Thymus (tissue), 11 donors: ENCODE measurements at regions not wholly inside any gene's neighbourhood (a gene's known extent, or its start where the extent isn't known, plus 50 kb on each side); places are given as distances from the start of the nearest gene placed in this dataset.

Experiments used
- DNase-seq, 9 donors: peaks; one replicate each; pipeline ENCODE4 v3.0.0-alpha.2; 2013; ENCODE audit warnings: low spot score in 9 of 9, low read depth in 6 of 9, missing footprints in 1 of 9
- H3K27ac ChIP-seq, 2 donors: one replicate each; pipeline ENCODE4 v1.5.1; 2013; ENCODE audit warnings: control low read depth in 1 of 2, low read depth in 1 of 2, low read length in 1 of 2, mild to moderate bottlenecking in 1 of 2, moderate library complexity in 1 of 2
- H3K27me3 ChIP-seq, 2 donors: one replicate each; pipeline ENCODE4 v1.5.1; 2013; ENCODE audit warnings: low read length in 1 of 2; ENCODE audit not compliant: control insufficient read depth in 2 of 2, insufficient read depth in 1 of 2
- H3K36me3 ChIP-seq, 2 donors: one replicate each; pipeline ENCODE4 v1.5.1; 2013; ENCODE audit warnings: low read length in 1 of 2, mild to moderate bottlenecking in 1 of 2, moderate library complexity in 1 of 2; ENCODE audit not compliant: control insufficient read depth in 2 of 2, insufficient read depth in 2 of 2
- H3K4me1 ChIP-seq, 2 donors: one replicate each; pipeline ENCODE4 v1.5.1; 2013; ENCODE audit warnings: low read length in 2 of 2; ENCODE audit not compliant: control insufficient read depth in 2 of 2, insufficient read depth in 2 of 2
- H3K4me3 ChIP-seq, 2 donors: one replicate each; pipeline ENCODE4 v1.5.1; 2013; ENCODE audit warnings: low read length in 2 of 2, control low read depth in 1 of 2, mild to moderate bottlenecking in 1 of 2
- H3K9me3 ChIP-seq, 2 donors: one replicate each; pipeline ENCODE4 v1.5.1; 2013; ENCODE audit warnings: low read length in 1 of 2, mild to moderate bottlenecking in 1 of 2; ENCODE audit not compliant: control insufficient read depth in 2 of 2, insufficient read depth in 1 of 2
- WGBS: extraction: QIAGEN DNeasy Blood & Tissue Kit; methylation state at CpG from one replicate; pipeline ENCODE4 v1.1.7; 2013; 5-methylcytosine and 5-hydroxymethylcytosine counted together
- donor health status: healthy.

DNA sequence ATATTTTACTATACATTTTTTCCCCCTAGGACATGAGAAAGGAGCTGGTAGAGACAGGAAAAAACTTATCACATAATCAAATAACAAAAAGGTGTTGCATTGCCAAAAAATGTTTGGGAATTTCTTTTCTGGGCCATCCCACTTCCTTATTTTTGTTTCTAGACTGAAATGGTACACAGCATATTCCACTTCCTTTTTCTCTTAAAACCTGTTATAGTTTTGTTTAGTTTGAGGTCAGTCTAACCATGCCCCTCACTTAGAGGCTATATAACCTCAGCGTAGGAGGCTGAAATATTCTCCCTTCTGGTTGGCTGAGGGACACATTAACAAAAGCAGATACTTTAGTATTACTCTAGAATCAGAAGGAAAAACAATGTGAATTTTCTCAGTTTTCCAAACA, 323.9 kb downstream of the GJA1 start:
- H3K4me1 ChIP-seq = no peaks in the 10 kb centered on the region
- WGBS = 51% methylated on average over 1 of the region's 1 CpG

DNA sequence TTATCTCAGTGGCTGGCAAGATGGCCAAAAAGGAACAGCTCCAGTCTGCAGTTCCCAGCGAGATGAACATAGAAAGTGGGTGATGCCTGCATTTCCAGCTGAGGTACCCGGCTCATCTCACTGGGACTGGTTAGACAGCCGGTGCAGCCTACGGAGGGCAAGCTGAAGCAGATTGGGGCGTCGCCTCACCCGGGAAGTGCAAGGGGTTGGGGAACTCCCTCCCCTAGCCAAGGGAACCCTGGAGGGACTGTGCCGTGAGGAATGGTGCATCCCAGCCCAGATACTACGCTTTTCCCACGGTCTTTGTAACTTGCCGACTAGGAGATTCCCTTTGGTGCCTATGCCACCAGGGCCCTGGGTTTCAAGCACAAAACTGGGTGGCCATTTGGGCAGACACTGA, 324.7 kb downstream of the GJA1 start:
- Histone ChIP-seq H3K4me1 (no peaks in the 10 kb centered on the region), H3K27ac (no peak overlapping the region), H3K4me3 (no peak overlapping the region), H3K9me3 (peaks cover 0 to 10% of the 10 kb centered on the region in 2 donors), H3K27me3 (no peaks in the 10 kb centered on the region), H3K36me3 (no peaks in the 10 kb centered on the region)
- WGBS = 92% methylated on average over 11 of the region's 11 CpGs
- DNase-seq = no peak

More for the DNA sequence above, 323.9 kb downstream of the GJA1 start:
- H3K9me3 ChIP-seq = peaks cover 0 to 10% of the 10 kb centered on the region in 2 donors
- no peak for DNase-seq
- H3K4me3 ChIP-seq = no peak overlapping the region
- H3K36me3 ChIP-seq = no peaks in the 10 kb centered on the region
- H3K27ac ChIP-seq = no peak overlapping the region
- no peaks in the 10 kb centered on the region for H3K27me3 ChIP-seq

DNA sequence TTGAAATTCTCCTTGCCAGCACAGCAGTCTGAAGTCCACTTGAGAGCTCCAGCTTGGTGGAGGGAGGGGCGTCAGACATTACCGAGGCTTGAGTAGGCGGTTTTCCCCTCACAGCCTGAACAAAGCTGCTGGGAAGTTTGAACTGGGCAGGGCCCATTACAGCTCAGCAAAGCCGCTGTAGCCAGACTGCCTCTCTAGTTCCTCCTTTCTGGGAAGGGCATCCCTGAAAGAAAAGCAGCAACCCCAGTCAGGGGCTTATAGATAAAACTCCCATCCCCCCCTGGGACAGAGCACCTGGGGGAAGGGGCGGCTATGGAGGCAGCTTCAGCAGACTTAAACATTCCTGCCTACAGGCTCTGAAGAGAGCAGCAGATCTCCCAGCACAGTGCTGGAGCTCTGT, 325.3 kb downstream of the GJA1 start:
- no peak overlapping the region for H3K27ac ChIP-seq
- WGBS = 86% methylated on average over 5 of the region's 5 CpGs
- peak in 1 of 9 donors; percentile 1 for DNase-seq

DNA sequence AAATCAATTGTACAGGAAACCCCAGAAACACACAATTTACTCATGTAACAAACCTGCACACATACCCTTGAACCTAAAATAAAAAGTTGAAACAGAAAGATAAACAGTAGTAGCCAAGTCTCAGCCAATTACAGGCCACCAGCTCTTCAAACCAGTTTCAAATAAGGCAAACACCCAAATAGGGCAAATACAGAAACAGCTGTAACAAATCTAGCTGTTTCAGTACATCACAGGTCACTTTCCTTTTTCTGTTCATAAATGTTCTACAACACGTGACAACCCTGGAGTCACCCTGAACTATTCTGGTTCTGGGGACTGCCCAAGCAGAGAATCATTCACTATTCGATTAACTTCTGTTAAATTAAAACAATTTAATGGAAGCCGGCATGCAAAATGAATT, 329.0 kb downstream of the GJA1 start:
- WGBS = 97% methylated on average over 3 of the region's 3 CpGs
- Histone ChIP-seq H3K4me1 (no peaks in the 10 kb centered on the region), H3K4me3 (no peak overlapping the region), H3K9me3 (peaks cover 0 to 10% of the 10 kb centered on the region in 2 donors), H3K27ac (no peak overlapping the region), H3K27me3 (no peaks in the 10 kb centered on the region), H3K36me3 (no peaks in the 10 kb centered on the region)
- no peak for DNase-seq

More for the DNA sequence above, 325.3 kb downstream of the GJA1 start:
- Histone ChIP-seq H3K9me3 (peaks cover 0 to 10% of the 10 kb centered on the region in 2 donors), H3K36me3 (no peaks in the 10 kb centered on the region), H3K4me1 (no peaks in the 10 kb centered on the region), H3K27me3 (no peaks in the 10 kb centered on the region), H3K4me3 (no peak overlapping the region)

DNA sequence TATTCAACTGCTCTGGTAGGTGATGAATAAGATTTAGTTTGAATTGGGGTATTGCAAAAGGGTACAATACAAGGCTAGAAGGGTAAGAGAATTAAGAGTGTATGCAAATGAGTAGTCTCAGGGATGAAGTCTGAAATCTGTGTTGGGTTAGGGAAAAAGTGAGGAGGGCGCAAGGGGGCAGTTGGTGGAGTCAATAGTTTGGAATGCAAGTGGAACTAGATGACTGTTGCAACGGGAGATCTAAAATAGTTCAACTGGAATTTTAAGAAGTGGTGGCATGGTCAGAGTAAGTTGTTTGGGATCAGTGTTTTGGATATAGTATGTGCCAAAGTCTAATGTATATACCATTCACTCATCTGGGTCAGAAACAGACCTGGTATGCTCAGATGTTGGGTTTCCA, 329.6 kb downstream of the GJA1 start:
- Histone ChIP-seq H3K4me1 (no peaks in the 10 kb centered on the region), H3K27me3 (no peaks in the 10 kb centered on the region), H3K36me3 (no peaks in the 10 kb centered on the region), H3K4me3 (no peak overlapping the region), H3K27ac (no peak overlapping the region), H3K9me3 (peaks cover 0 to 9% of the 10 kb centered on the region in 2 donors)
- 96% methylated on average over 2 of the region's 2 CpGs for WGBS
- DNase-seq = no peak

DNA sequence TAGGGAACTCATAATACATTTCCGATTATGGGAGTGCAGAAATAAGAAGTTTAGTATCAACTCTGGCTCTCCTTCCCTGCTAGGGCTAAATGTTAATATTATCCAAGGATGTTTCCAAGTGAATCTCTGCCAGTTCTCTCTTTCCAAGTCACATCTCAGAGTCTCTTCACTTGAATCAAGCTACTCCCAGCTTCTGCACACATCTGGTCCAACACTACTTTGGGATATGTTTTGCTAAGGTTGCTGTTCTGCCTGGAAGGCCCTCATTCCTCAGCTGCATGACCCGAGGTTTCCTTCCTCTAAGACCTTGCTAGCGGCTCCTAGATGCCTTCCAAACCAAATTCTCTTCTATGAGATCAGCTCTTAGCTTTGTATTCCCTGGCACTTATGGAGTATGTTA, 331.8 kb downstream of the GJA1 start:
- DNase-seq = no peak
- no peaks in the 10 kb centered on the region for H3K27me3 ChIP-seq
- 81% methylated on average over 3 of the region's 3 CpGs for WGBS
- no peaks in the 10 kb centered on the region for H3K36me3 ChIP-seq
- no peak overlapping the region for H3K27ac ChIP-seq
- H3K4me1 ChIP-seq = no peaks in the 10 kb centered on the region
- no peaks in the 10 kb centered on the region for H3K9me3 ChIP-seq
- H3K4me3 ChIP-seq = no peak overlapping the region

DNA sequence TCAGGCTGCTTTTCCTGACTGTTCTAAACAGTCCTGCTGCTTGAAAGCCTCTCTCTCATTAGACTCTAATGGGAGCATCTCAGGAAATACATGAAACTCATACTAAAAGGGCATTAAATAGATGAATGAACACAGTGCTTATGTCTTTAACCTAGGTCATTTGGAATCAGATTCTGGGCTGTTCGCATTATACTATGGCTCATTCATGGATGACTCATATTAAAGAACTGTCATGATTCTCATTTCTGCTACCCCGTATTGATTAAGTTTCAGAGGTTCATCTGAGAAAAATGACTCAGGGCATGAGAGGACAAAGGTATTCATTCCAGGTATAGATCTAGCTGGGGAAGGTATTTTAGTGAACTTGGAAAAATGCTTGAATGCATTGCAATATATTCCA, 335.5 kb downstream of the GJA1 start:
- Histone ChIP-seq H3K36me3 (no peaks in the 10 kb centered on the region), H3K4me3 (no peak overlapping the region), H3K4me1 (no peaks in the 10 kb centered on the region), H3K27me3 (no peaks in the 10 kb centered on the region), H3K27ac (no peak overlapping the region), H3K9me3 (no peaks in the 10 kb centered on the region)
- DNase-seq = no peak
- 93% methylated on average over 2 of the region's 2 CpGs for WGBS

DNA sequence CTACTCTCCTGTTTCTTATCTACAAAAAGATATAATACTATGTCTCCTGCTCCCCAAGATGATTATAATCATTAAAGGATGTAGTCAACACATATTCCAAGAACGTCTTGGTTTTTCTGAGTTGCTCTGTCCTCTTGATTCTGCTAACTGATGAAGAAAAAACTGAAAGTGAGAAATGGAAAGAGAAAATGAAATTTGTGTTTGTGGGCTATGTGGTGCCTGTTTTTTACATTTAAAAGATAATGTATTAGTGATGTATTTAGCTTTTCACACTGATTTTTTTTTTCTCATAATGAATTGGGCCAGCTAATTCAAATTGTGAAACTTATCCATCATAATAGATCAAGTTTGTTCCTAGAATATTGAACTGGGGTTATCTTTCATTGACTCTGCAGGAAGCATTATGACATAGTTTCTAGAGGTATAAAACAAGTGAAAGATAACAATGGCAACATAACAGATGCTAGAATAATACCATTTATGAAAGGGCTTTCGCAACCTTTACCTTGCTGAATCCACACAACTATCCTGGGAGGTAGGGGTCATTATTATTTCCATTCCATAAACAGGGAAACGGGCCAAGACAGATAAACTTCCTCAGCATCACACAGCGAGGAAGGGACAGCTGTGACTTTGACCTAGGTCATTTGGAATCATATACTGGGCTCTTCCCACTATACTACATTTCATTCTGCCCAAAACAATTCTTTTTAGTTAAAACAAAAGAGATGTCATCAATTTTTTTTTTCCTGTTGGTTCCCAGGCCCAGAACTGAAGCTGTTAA, 336.7 kb downstream of the GJA1 start:
- Histone ChIP-seq H3K27me3 (no peaks in the 10 kb centered on the region), H3K4me1 (no peaks in the 10 kb centered on the region), H3K27ac (no peak overlapping the region), H3K9me3 (no peaks in the 10 kb centered on the region), H3K4me3 (no peak overlapping the region), H3K36me3 (no peaks in the 10 kb centered on the region)
- no peak for DNase-seq
- WGBS = 81% methylated on average over 4 of the region's 4 CpGs

DNA sequence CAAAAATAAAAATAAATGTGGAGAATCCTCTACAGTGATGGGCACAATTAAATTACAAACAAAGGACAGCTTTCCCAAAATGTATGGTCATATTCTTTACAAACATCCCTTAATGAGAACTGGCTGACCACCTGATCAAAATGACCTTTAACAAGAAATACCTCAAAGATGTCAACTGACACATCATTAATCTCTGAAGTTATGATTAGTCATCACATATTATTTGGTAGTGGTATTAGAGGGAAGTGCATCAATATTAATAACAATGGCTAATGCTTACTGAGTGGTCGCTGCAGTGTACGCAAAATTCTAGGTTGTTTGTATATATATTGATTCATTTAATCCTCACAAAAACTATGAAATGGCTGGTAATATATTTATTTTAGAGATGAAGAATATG, 340.6 kb downstream of the GJA1 start:
- H3K9me3 ChIP-seq = peaks cover 0 to 3% of the 10 kb centered on the region in 2 donors
- WGBS = 99% methylated on average over 2 of the region's 2 CpGs
- no peak overlapping the region for H3K27ac ChIP-seq
- no peaks in the 10 kb centered on the region for H3K4me1 ChIP-seq
- no peaks in the 10 kb centered on the region for H3K36me3 ChIP-seq
- DNase-seq = no peak
- H3K4me3 ChIP-seq = no peak overlapping the region
- no peaks in the 10 kb centered on the region for H3K27me3 ChIP-seq
